Tibial artery (tissue), 4 donors: ENCODE measurements at regions not wholly inside any gene's neighbourhood (a gene's known extent, or its start where the extent isn't known, plus 50 kb on each side); places are given as distances from the start of the nearest gene placed in this dataset.

Experiments used
- DNase-seq, 2 donors: peaks; one replicate each; pipeline ENCODE4 v3.0.0-alpha.2; 2019
- H3K27ac ChIP-seq, 2 donors: fragments of 200-600 bp; sonication (generic) in 1 of 2; 1 replicate in 1 of 2; 2 replicates in 1 of 2; pipeline ENCODE4 v1.5.1; 2018 to 2019; ENCODE audit warnings: mild to moderate bottlenecking in 1 of 2
- H3K27me3 ChIP-seq, 2 donors: fragments of 200-600 bp; sonication (generic) in 1 of 2; one replicate each; pipeline versions ENCODE4 v1.5.1 to v1.6.0; 2016 to 2019
- H3K36me3 ChIP-seq, 3 donors: fragments of 200-600 bp; sonication (generic) in 2 of 3; one replicate each; pipeline ENCODE4 v1.5.1; 2016 to 2019; ENCODE audit warnings: mild to moderate bottlenecking in 2 of 3
- H3K4me1 ChIP-seq, 4 donors: fragments of 200-600 bp; sonication (generic) in 2 of 4; 1 replicate in 3 of 4; 2 replicates in 1 of 4; pipeline ENCODE4 v1.5.1; 2016 to 2019
- H3K4me3 ChIP-seq, 2 donors: fragments of 200-600 bp; sonication (generic) in 1 of 2; 1 replicate in 1 of 2; 2 replicates in 1 of 2; pipeline ENCODE4 v1.5.1; 2018 to 2019; ENCODE audit warnings: mild to moderate bottlenecking in 2 of 2
- H3K9me3 ChIP-seq, 3 donors: fragments of 200-600 bp; sonication (generic) in 1 of 3; one replicate each; pipeline ENCODE4 v1.5.1; 2016 to 2019
- CTCF ChIP-seq, 2 experiments: fragments of 200-600 bp in 1 of 2; fragments of 450-650 bp in 1 of 2; IDR thresholded peaks; one replicate each; pipeline ENCODE4 v1.5.1; 2017 to 2019; ENCODE audit warnings: antibody characterized with exemption in 2 of 2, mild to moderate bottlenecking in 1 of 2, moderate library complexity in 1 of 2
- intact Hi-C: fragments of 100-400 bp; cut with DNase I; formaldehyde crosslinking; loops from one replicate; pipeline ENCODE4 v1.15.0; 2023; ENCODE audit warnings: low total_unique reads

DNA sequence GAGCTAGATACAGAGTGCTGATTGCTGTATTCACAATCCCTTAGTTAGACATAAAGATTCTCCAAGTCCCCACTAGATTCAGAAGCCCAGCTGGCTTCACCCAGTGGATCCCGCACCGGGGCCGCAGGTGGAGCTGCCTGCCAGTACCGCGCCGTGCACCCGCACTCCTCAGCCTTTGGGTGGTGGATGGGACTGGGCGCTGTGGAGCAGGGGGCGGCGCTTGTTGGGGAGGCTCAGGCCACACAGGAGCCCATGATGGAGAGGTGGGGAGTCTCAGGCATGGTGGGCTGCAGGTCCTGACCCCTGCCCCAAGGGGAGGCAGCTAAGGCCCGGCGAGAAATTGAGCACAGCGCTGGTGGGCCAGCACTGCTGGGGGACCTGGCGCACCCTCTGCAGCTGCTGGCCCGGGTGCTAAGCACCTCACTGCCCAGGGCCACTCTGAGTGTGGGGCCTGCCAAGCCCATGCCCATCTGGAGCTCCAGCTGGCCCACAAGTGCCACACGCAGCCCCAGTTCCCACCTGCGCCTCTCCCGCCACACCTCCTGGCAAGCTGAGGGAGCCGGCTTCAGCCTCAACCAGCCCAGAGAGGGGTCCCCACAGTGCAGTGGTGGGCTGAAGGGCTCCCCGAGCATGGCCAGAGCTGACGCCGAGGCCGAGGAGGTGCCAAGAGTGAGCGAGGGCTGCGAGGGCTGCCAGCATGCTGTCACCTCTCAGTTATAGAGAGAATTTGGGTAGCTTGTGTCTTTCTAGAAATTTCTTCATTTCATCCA is 417.6 kb downstream of the METTL15 start:
- Histone ChIP-seq H3K27ac (no peak overlapping the region), H3K4me3 (no peak overlapping the region), H3K27me3 (no peaks in the 10 kb centered on the region), H3K36me3 (no peaks in the 10 kb centered on the region), H3K4me1 (no peaks in the 10 kb centered on the region), H3K9me3 (peaks cover 0 to 13% (median 12%) of the 10 kb centered on the region in 3 donors)
- TF ChIP-seq CTCF (IDR thresholded peaks at IDR 0.05) = no peak
- no peak for DNase-seq
- intact Hi-C loops = loop anchor here (10.0 kb wide), 1 partner anchor 831 kb away; no protein-coding TSS in a partner anchor

DNA sequence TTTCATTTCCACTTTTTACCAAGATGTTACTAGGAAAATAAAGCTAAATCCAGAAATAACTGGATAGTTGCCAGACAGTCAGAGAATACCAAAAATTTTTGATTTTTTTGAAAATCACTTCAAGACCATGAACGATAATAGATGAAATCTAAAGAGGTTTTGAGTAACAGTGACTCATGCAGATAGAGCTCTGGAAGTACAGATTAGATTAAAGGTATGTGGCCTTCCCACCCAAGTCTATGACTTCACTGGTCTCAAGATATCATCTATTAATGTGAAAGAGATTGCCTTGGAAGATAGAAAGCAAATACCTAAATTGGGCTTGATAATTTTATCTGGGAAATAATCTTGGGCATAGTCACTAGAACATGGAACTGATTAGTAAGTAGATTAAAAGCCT is 415.9 kb downstream of the METTL15 start:
- no peak overlapping the region for H3K4me3 ChIP-seq
- H3K4me1 ChIP-seq = no peaks in the 10 kb centered on the region
- no peaks in the 10 kb centered on the region for H3K27me3 ChIP-seq
- H3K27ac ChIP-seq = no peak overlapping the region
- H3K9me3 ChIP-seq = peaks cover 0 to 13% (median 12%) of the 10 kb centered on the region in 3 donors
- H3K36me3 ChIP-seq = no peaks in the 10 kb centered on the region
- DNase-seq = no peak
- intact Hi-C loops = loop anchor here (10.0 kb wide), 1 partner anchor 829 kb away; no protein-coding TSS in a partner anchor
- no peak for TF ChIP-seq CTCF (IDR thresholded peaks at IDR 0.05)

DNA sequence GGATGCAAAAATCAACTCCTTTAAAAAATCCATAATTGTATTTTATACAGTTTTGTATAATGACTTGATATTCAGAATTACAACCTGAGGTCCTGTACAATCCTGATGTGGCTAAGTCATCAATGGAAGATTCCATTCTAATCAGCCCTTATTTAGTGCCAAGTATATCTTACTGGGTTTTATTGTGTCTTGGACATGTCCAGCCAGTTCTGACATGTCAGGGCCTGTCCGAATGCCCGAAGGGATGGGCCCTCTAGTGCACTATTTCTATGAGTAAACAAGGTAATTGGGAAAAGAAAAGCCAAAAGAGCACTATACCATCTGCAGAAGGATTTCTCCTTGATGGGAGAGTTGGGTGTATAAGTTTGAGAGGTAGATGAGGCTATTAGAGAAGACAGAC is 412.9 kb downstream of the METTL15 start:
- intact Hi-C loops = loop anchor here (10.0 kb wide), 1 partner anchor 826 kb away; no protein-coding TSS in a partner anchor
- Histone ChIP-seq H3K4me1 (no peaks in the 10 kb centered on the region), H3K36me3 (no peaks in the 10 kb centered on the region), H3K27ac (no peak overlapping the region), H3K27me3 (no peaks in the 10 kb centered on the region), H3K9me3 (peaks cover 0 to 7% (median 6%) of the 10 kb centered on the region in 3 donors), H3K4me3 (no peak overlapping the region)
- no peak for DNase-seq
- TF ChIP-seq CTCF (IDR thresholded peaks at IDR 0.05) = no peak

DNA sequence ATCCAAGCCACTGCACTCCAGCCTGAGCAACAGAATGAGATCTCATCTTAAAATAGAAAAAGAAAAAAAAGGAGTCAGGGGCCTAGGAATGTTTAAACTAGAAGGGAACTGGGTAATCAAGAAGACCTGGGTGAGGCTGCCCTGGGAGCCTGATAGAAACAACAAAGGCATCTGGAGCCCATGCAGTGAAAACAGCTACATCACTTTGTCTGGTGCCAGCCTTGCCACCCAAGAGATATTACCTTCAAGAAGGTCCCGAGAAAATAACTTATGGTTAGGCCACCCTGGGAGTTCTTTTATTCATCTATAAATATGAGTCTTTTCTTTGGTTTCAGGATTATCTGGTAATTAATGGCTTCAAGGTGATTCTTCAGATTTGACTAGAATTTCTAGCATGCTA is 412.1 kb downstream of the METTL15 start:
- no peaks in the 10 kb centered on the region for H3K36me3 ChIP-seq
- no peak overlapping the region for H3K4me3 ChIP-seq
- intact Hi-C loops = loop anchor here (10.0 kb wide), 1 partner anchor 825 kb away; no protein-coding TSS in a partner anchor
- no peaks in the 10 kb centered on the region for H3K4me1 ChIP-seq
- TF ChIP-seq CTCF (IDR thresholded peaks at IDR 0.05) = no peak
- DNase-seq = no peak
- no peaks in the 10 kb centered on the region for H3K9me3 ChIP-seq
- H3K27ac ChIP-seq = no peak overlapping the region
- no peaks in the 10 kb centered on the region for H3K27me3 ChIP-seq

DNA sequence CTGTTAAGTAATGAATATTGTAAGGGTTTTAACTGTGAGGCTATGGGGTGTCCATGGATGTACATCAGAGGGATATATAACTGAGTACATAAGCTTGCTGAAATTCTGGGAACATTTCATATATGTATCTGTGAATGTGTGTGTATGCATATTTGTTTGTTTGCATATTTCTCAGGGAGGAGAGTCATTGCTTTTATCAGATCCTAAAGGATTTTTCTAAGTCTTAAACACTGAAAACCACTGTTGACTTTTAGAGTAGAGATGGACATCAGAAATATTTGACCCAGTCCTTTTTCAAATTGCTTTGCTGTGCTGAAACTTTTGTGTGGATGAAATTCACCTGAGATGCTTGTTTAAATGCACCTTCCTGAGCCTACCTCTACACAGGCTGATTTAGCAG is 410.6 kb downstream of the METTL15 start:
- no peaks in the 10 kb centered on the region for H3K4me1 ChIP-seq
- H3K9me3 ChIP-seq = no peaks in the 10 kb centered on the region
- no peak overlapping the region for H3K27ac ChIP-seq
- H3K27me3 ChIP-seq = no peaks in the 10 kb centered on the region
- H3K36me3 ChIP-seq = no peaks in the 10 kb centered on the region
- intact Hi-C loops = no loop called here
- TF ChIP-seq CTCF (IDR thresholded peaks at IDR 0.05) = no peak
- DNase-seq = no peak
- H3K4me3 ChIP-seq = no peak overlapping the region
